COLO668 (cell line): ENCODE measurements at regions not wholly inside any gene's neighbourhood (a gene's known extent, or its start where the extent isn't known, plus 50 kb on each side); places are given as distances from the start of the nearest gene placed in this dataset.

Experiments used
- DNase-seq: peaks from one replicate; lab custom pipeline; 2025; ENCODE audit not compliant: unreplicated experiment; lab: John Stamatoyannopoulos, UW

- DNase-seq = no peak
These were observed 224.2 kb downstream of the RBM43 start for GRCh38 chr2:151037434-151037833.

- DNase-seq = no peak
These were observed 228.1 kb downstream of the RBM43 start for GRCh38 chr2:151033271-151034248.

- DNase-seq = no peak
These were observed 228.9 kb downstream of the RBM43 start for GRCh38 chr2:151032741-151033191.

GRCh38 chr2:151030663-151031230, 230.9 kb downstream of the RBM43 start:
- DNase-seq = no peak

GRCh38 chr2:151029406-151030157, 232.1 kb downstream of the RBM43 start:
- no peak for DNase-seq

- DNase-seq = no peak
These were observed 232.9 kb downstream of the RBM43 start for GRCh38 chr2:151028691-151029176.

- no peak for DNase-seq
These were observed 234.5 kb downstream of the RBM43 start for GRCh38 chr2:151027151-151027550.

GRCh38 chr2:151025816-151026215, 235.8 kb downstream of the RBM43 start:
- DNase-seq = no peak

- no peak for DNase-seq
These were observed 236.9 kb downstream of the RBM43 start for GRCh38 chr2:151024696-151025251.

- no peak for DNase-seq
These were observed 239.8 kb downstream of the RBM43 start for GRCh38 chr2:151021747-151022452.

- no peak for DNase-seq
These were observed 241.3 kb downstream of the RBM43 start for GRCh38 chr2:151020411-151020810.

- DNase-seq = no peak
These were observed 252.1 kb downstream of the RBM43 start for GRCh38 chr2:151009437-151010175.

- no peak for DNase-seq
These were observed 254.3 kb downstream of the RBM43 start for GRCh38 chr2:151007365-151007764.

- DNase-seq = no peak
These were observed 258.6 kb downstream of the RBM43 start for GRCh38 chr2:151002959-151003600.

- DNase-seq = no peak
These were observed 263.8 kb downstream of the RBM43 start for GRCh38 chr2:150997702-150998440.

- no peak for DNase-seq
These were observed 264.6 kb downstream of the RBM43 start for GRCh38 chr2:150997066-150997465.

GRCh38 chr2:150994076-150994475, 267.6 kb downstream of the RBM43 start:
- no peak for DNase-seq

GRCh38 chr2:150989969-150990368, 271.7 kb downstream of the RBM43 start:
- DNase-seq = no peak

- DNase-seq = no peak
These were observed 275.9 kb downstream of the RBM43 start for GRCh38 chr2:150985741-150986140.
